OCI-LY7 (cell line): ENCODE measurements at regions not wholly inside any gene's neighbourhood (a gene's known extent, or its start where the extent isn't known, plus 50 kb on each side); places are given as distances from the start of the nearest gene placed in this dataset.

Source experiments
- CTCF ChIP-seq: fragments of 200-600 bp; sonication (generic); conservative IDR thresholded peaks from 2 replicates; pipeline ENCODE4 v1.5.1; 2014; ENCODE audit warnings: mild to moderate bottlenecking, antibody characterized with exemption, low read length, moderate library complexity, mixed read lengths
- EZH2phosphoT487 ChIP-seq: fragments of 200-600 bp; sonication (generic); IDR thresholded peaks from 2 replicates; pipeline ENCODE4 v1.6.1; 2018; ENCODE audit warnings: low read depth, borderline replicate concordance, mild to moderate bottlenecking, mixed run types, antibody characterized with exemption, low read length, moderate library complexity, mixed read lengths

GRCh38 chr6:139990026-139990686 lies 615.7 kb upstream of the CITED2 start:
- TF ChIP-seq CTCF (no peak), EZH2phosphoT487 (no peak)
